Adrenal gland (tissue), 5 donors: ENCODE measurements at regions not wholly inside any gene's neighbourhood (a gene's known extent, or its start where the extent isn't known, plus 50 kb on each side); places are given as distances from the start of the nearest gene placed in this dataset.

Source experiments
- CTCF ChIP-seq, 6 experiments: fragments of 450-650 bp in 4 of 6; fragments of 200-600 bp in 2 of 6; sonication (generic) in 1 of 6; IDR thresholded peaks; 1 replicate in 5 of 6; 2 replicates in 1 of 6; pipeline versions ENCODE4 v1.5.1 to v1.8.0; 2016 to 2021; ENCODE audit warnings: antibody characterized with exemption in 6 of 6, mild to moderate bottlenecking in 2 of 6, moderate library complexity in 1 of 6
- POLR2A ChIP-seq, 2 donors: fragments of 450-650 bp; IDR thresholded peaks; one replicate each; pipeline ENCODE4 v1.6.1; 2017; ENCODE audit warnings: antibody characterized with exemption in 2 of 2, mild to moderate bottlenecking in 2 of 2, moderate library complexity in 1 of 2
- donor health status: DM: no; HTN: no; CAD: no.

- no peak for TF ChIP-seq CTCF (IDR thresholded peaks at IDR 0.05)
- TF ChIP-seq POLR2A (IDR thresholded peaks at IDR 0.05) = no peak
Observed at GRCh38 chr18:51614033-51614432, 416.6 kb upstream of the MEX3C start.
